Renal pelvis (tissue), 1 donor: ENCODE measurements at regions not wholly inside any gene's neighbourhood (a gene's known extent, or its start where the extent isn't known, plus 50 kb on each side); places are given as distances from the start of the nearest gene placed in this dataset.

Source experiments
- DNase-seq: peaks from one replicate; pipeline ENCODE4 v3.0.0-alpha.2; 2013

GRCh38 chr4:117429506-117429905 is 344.1 kb upstream of the TRAM1L1 start:
- DNase-seq: no peak

GRCh38 chr4:117434424-117434823 is 349.0 kb upstream of the TRAM1L1 start:
- no peak for DNase-seq

GRCh38 chr4:117447925-117448324 is 362.5 kb upstream of the TRAM1L1 start:
- DNase-seq: no peak

- no peak for DNase-seq
Measured at GRCh38 chr4:117455088-117455487, 369.7 kb upstream of the TRAM1L1 start.

- no peak for DNase-seq
Measured at GRCh38 chr4:117466388-117466787, 381.0 kb upstream of the TRAM1L1 start.

GRCh38 chr4:117467404-117467803 is 382.0 kb upstream of the TRAM1L1 start:
- DNase-seq: no peak

- DNase-seq: no peak
Measured at GRCh38 chr4:117474987-117475386, 389.6 kb upstream of the TRAM1L1 start.

GRCh38 chr4:117477925-117478324 is 392.5 kb upstream of the TRAM1L1 start:
- DNase-seq: no peak

GRCh38 chr4:117478702-117479101 is 393.3 kb upstream of the TRAM1L1 start:
- no peak for DNase-seq

GRCh38 chr4:117479673-117480072 is 394.3 kb upstream of the TRAM1L1 start:
- DNase-seq: no peak

GRCh38 chr4:117481742-117482141 is 396.4 kb upstream of the TRAM1L1 start:
- DNase-seq: no peak

- DNase-seq: no peak
Measured at GRCh38 chr4:117488692-117489091, 403.3 kb upstream of the TRAM1L1 start.

GRCh38 chr4:117489107-117489506 is 403.7 kb upstream of the TRAM1L1 start:
- DNase-seq: no peak

GRCh38 chr4:117491516-117491915 is 406.1 kb upstream of the TRAM1L1 start:
- no peak for DNase-seq

- DNase-seq: no peak
Measured at GRCh38 chr4:117495802-117496201, 410.4 kb upstream of the TRAM1L1 start.

GRCh38 chr4:117512414-117512813 is 427.0 kb upstream of the TRAM1L1 start:
- DNase-seq: no peak

GRCh38 chr4:117514391-117515175 is 429.2 kb upstream of the TRAM1L1 start:
- DNase-seq: no peak

GRCh38 chr4:117515921-117516320 is 430.5 kb upstream of the TRAM1L1 start:
- no peak for DNase-seq

GRCh38 chr4:117527601-117528000 is 442.2 kb upstream of the TRAM1L1 start:
- no peak for DNase-seq

GRCh38 chr4:117529401-117529800 is 444.0 kb upstream of the TRAM1L1 start:
- no peak for DNase-seq

- DNase-seq: no peak
Measured at GRCh38 chr4:117533501-117533900, 448.1 kb upstream of the TRAM1L1 start.

GRCh38 chr4:117545039-117545438 is 459.7 kb upstream of the TRAM1L1 start:
- no peak for DNase-seq

GRCh38 chr4:117549524-117549923 is 464.1 kb upstream of the TRAM1L1 start:
- peak; percentile 57 for DNase-seq

GRCh38 chr4:117550085-117550484 is 464.7 kb upstream of the TRAM1L1 start:
- no peak for DNase-seq
